Stimulated activated CD8-positive, alpha-beta memory T cell treated with anti-CD3 and anti-CD28 coated beads, Interleukin-15, amount 100 ng/mL, for 48 hours (primary cell): ENCODE measurements at regions not wholly inside any gene's neighbourhood (a gene's known extent, or its start where the extent isn't known, plus 50 kb on each side); places are given as distances from the start of the nearest gene placed in this dataset.

Experiments used
- DNase-seq, 2 donors: peaks; one replicate each; pipeline ENCODE4 v3.0.0-alpha.2; 2020; ENCODE audit warnings: low read depth in 2 of 2

GRCh38 chr17:79248843-79249493 lies 174.3 kb downstream of the ENGASE start:
- DNase-seq: no peak

DNA sequence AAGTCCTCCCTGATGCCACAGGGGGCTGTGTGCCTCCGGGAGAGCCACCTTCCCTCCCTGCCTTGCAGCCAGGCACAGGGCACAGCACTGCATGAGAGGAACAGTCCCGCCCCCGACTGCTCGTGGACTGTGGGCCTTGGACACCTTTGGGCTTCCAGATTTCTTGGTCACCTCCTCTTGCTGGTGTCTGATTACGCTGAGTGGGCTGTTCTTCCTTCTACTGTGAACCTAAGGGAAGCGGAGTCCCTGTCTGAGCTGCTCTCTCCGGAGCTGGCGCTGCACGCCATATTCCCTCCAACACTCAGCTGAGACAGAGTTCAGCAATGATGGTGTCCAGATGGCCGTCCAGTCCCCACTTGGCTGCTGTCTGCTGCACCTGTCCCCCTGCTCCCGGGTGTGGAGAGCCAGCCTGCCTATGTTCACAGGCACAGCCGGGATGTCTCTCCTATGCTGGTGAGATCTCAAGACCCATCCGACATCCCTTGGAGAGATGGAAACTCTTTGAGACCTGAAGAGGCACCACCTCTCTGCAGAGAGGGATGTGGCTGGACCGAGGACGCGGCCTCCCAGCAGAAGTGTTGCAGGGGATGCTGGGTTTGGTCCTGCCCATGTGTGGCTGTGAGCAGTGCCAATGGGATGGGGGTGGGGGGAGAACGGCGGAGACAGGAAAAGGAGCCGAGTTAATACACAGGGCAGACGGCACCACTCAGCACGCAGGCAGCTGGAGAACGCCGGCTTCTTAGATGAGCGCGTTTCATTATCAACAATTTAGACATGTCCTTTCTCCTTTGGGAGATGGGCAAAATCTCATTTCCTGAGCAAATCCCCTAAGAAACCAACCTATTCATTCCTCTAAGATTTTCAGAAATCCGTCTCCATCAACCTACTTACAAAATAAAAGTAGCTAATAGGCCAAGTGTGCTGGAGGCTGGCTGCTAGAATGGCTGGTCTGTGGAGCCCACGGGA lies 171.9 kb downstream of the ENGASE start:
- no peak for DNase-seq

DNA sequence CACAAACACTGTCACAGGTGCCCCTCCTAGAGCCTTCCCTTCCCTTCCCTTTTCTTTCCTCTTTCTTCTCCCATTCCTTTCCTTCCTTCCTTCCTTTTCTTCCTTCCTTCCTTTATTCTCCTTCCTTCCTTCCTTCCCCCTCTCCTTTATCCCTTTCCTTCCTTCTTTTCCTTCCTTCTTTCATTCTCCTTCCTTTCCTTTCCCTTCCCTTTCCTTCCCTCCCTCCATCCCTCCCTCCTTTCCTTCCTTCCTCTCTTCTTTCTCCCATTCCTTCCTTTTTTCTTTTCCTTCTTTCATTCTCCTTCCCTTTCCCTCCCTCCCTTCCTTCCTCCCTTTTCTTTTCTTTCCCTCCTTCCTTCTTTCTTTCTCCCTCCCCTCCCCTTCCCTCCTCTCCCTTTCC lies 170.0 kb downstream of the ENGASE start:
- no peak for DNase-seq

DNA sequence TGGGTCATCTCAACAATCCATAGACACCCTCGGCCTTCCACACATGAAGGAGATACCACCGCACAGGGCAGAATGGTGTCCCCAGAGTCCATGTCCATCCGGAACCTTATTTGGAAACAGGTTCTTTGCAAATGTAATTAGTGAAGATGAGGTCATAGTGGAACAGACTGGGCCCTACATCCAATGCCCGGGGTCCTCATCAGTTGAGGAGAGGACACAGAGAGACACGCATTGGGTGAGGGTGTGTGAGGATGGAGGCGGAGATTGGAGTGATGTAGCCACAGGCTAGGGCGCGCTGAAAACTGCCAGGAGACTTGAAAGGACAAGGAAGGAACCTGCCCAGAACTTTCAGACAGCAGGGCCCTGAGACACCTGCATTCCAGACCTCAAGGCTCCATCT lies 169.4 kb downstream of the ENGASE start:
- DNase-seq: no peak

- no peak for DNase-seq
Observed at GRCh38 chr17:79243603-79243990, 169.0 kb downstream of the ENGASE start.

DNA sequence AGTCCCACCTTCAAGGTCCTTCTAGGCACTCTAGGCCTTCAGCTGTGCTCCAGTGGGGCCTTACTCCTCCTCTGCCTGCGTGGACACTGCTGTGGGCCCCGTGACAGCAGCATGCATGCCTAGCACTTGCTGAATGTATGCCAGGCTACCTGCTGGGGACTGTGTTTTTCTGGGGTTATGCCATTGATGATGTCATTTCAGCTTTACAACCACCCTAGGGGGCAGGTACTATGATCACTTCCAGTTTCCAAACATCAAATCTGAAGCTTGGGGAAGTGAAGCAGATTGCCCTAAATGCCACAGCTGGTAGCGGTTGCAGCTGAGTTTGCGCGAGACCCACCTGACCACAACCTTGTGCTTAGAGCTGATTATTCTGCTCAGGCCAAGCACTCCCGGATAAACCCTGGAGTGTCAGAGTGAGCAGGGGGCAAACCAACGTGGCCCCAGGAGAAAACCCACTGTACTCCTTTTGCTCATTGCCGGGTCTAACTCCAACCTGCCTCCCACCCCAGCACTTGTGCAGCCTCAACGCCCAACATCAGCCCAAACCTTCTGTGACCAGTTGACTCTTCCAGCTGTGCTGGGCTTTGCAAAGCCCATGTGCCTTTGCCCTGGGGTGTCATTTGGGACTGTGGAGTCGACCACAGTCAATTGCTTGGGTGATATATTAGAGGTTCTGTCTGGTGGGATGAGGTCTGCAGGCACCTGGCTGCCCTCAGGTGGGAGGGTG lies 168.4 kb downstream of the ENGASE start:
- DNase-seq: no peak

DNA sequence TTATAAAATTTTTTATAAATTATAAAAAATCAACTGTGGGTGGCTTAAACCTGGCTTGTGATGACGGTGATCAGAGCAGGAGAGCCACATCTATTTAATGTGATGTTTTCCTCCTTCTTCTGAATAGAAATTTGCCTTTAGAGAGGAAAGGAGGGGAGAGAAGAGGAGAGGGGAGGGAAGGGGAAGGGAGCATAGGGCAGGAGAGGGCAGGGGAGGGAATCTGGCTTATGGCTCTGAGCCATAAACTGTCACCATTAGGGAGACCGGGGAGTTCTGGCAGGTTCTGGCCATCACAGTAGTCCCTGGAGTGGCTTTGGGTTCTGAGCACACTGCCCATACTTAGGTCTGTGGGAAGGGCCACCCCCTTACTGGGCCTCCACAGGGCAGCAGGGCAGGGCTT lies 167.8 kb downstream of the ENGASE start:
- DNase-seq: no peak

DNA sequence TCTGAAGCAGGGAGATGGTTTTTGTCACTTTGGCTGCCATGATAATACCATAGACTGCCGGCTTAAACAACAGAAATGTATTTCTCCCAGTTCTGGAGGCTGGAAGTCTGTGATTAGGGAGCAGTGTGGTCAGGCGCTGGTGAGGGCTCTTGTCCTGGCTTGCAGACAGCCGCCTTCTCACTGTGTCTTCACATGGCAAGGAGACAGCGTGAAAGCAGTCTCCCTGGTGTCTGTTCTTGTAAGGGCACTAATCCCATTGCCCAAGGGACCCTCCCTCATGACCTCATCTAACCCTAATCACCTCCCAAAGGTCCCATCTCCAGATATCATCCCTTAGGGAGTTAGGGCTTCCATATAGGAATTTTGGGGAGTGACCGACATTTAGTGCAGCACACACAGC lies 167.0 kb downstream of the ENGASE start:
- DNase-seq: no peak

- no peak for DNase-seq
Observed at GRCh38 chr17:79239205-79239604, 164.6 kb downstream of the ENGASE start.

DNA sequence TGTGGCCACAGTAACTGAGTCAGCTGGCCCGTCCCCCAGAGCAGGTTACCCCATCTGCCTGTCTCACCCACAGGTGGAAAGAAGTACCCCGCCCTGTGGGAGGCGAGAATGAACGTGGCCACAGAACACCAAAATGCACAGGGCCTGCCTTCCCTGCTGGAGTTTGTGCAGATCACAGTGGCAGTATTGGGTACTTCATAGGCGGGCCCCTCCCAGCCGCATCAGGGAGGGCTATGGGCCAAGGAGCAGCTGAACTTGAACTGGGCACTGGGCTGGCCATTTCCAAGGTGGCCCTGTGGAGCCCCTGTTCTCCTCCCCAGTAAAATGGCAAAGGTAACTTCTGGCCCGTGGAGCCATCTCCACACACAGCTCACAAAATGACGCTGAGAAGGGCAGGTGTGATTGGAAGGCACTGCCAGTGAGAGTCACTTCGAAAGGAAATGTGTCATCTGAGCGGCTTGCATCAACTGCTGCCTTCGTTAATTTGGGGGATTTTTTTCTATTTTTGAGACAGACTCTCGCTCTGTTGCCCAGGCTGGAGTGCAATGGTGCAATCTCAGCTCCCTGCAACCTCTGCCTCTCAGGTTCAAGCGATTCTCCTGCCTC lies 162.9 kb downstream of the ENGASE start:
- no peak for DNase-seq

DNA sequence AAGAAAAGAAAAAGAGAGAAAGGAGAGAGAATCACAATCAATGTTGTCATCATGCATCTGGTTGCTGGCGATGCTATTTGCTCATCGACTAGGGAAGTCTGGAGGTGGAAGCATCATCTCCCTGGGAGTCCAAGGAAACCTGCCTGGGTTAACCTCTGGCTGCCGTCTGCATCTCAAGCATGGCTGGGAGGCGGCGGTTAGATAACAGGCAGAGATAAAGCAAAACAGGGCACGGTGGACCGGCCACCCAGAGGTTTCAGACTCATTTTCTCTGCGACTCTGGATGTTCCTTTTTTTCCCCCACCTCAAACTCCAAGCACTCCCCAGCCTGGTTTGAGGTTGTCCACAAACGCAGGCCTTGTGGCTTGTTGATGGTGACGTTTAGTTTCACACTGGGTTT lies 161.2 kb downstream of the ENGASE start:
- DNase-seq: no peak

DNA sequence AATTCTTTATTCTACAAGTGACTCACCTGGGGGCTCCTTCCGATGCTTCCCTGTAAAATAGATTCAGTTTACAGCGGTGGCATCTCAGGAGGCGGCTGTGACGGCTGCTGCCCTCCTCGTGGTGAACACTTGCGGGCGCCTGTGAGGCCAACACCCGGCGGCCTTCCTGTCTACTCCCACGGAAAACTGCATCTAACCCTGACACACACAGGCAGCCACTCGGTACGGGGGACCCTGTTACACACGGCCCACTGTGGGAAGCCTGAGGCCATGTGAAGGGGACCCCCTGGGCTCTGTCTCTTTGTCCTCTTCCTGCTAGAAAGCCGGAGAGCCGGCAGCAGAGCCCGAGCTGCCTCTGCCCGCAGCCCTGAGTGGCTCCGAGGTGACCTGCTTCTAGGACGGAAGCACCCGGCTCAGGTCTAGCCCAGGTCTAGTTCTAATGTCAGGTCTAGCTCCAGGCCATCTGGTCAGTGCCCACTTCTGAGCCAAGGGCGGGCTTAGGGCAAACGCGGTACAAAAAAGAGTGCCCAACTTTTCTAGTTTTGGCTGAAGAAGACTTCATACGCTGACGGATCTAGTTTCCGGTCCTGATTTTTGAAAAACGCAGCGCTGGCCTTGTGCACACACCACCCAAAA lies 159.4 kb downstream of the ENGASE start:
- DNase-seq: no peak

DNA sequence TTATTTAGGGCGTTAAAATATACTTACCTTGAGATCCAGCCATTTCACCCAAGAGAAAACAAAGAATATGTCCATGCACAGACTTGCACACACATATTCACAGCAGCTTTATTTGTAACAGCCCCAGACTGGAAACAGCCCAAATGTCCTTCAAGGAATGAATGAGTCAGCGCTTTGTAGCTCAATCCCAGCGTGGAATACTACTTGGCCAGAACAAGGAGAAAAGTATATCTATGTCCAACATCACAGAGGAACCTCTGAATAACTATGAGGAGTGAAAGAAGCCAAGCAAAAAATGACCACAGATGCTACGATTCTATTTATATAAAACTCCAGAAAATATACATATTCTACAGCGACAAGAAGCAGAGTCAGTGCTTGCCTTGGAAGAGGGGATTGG lies 158.3 kb downstream of the ENGASE start:
- DNase-seq: no peak

DNA sequence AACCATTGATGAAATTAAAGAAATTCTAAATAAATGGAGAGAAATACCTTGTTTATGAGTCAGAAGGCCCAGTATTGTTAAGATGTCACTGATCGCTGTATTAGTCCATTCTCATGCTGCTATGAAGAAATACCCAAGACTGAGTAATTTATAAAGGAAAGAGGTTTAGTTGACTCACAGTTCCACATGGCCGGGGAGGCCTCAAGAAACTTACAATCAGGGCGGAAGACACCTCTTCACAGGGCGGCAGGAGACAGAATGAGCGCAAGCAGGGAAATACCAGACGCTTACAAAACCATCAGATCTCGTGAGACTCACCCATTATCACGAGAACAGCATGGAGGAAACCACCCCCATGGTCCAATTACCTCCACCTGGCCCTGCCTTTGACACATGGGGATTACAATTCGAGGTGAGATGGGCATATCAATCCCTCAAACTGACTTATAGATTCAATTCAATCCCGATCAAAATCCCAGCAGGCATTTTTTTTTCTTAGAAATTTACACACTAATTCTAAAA lies 157.2 kb downstream of the ENGASE start:
- DNase-seq: no peak

- no peak for DNase-seq
Observed at GRCh38 chr17:79230576-79230975, 156.0 kb downstream of the ENGASE start.

DNA sequence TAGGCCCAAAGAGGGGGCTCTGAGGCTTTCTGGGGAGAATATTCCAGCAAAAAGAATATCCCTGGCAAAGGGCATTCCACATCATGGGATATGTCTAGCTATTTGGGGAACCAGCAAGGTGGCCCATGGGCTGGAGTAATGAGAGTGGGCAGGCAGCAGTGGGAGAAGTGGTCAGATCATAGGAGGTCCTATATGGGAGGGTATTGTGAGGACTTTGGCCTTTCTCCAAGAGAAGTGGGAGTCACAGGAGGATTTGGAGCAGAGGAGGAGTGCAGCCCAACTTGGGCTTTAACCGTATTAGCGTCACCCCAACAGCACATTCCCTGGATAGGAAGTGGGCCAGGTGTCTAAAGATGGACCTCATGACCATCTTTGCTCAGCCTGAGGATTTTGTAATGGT lies 151.4 kb downstream of the ENGASE start:
- no peak for DNase-seq

- no peak for DNase-seq
Observed at GRCh38 chr17:79224903-79225302, 150.3 kb downstream of the ENGASE start.

- DNase-seq: no peak
Observed at GRCh38 chr17:79224476-79224875, 149.9 kb downstream of the ENGASE start.

GRCh38 chr17:79223953-79224352 lies 149.3 kb downstream of the ENGASE start:
- no peak for DNase-seq

GRCh38 chr17:79223471-79223870 lies 148.8 kb downstream of the ENGASE start:
- no peak for DNase-seq

DNA sequence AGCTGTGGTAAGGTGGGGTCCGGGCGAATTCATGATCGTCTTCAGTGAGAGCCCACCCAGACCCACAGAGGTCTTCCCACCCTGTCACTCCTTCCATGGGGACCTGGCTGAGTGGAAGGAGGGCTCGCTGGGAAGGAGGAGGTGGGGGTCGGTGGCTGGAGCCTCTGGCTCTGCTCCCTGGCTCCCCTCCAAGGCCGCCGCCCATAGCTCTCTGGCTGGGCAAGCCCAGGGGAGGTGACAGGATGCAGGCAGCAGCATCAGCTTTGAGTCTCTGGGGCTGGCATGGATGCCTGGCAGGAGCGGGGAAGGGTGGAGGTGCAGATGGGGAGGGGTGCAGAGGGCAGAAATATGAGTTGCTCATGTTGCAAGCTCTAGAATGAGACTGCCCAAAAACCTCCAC lies 147.0 kb downstream of the ENGASE start:
- no peak for DNase-seq
